GM12874 (cell line): ENCODE measurements at regions not wholly inside any gene's neighbourhood (a gene's known extent, or its start where the extent isn't known, plus 50 kb on each side); places are given as distances from the start of the nearest gene placed in this dataset.

Experiments
- CTCF ChIP-seq: IDR thresholded peaks from 2 replicates; pipeline ENCODE4 v1.5.1; 2011; ENCODE audit warnings: low read depth, mild to moderate bottlenecking, control low read depth, low read length, moderate library complexity; ENCODE audit not compliant: insufficient read depth

- no peak for TF ChIP-seq CTCF
These were observed 99.8 kb upstream of the PTPN1 start for GRCh38 chr20:50410343-50410742.

GRCh38 chr20:50412069-50412468, 98.1 kb upstream of the PTPN1 start:
- TF ChIP-seq CTCF, result no peak

DNA sequence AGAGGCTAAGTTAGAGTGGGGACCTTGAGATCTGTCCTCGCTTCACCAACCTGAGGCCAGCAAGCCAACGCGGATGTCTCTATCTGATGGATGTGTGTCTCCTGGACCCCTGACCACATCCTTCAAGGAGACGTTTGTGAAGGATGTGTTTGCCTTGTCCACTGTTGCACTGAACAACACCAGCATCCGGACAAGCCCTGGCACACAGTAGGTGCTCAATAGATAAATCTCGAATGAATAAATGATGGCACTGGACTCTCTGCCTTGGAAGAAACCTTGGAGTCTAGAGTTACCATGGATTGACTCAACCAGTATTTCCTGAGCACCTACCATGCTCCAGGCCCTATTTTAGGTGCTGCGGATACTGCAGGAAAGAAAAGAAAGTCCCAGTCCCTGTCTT, 97.7 kb upstream of the PTPN1 start:
- no peak for TF ChIP-seq CTCF

GRCh38 chr20:50413088-50413500, 97.1 kb upstream of the PTPN1 start:
- TF ChIP-seq CTCF, result no peak

GRCh38 chr20:50415021-50415515, 95.1 kb upstream of the PTPN1 start:
- TF ChIP-seq CTCF, result no peak

DNA sequence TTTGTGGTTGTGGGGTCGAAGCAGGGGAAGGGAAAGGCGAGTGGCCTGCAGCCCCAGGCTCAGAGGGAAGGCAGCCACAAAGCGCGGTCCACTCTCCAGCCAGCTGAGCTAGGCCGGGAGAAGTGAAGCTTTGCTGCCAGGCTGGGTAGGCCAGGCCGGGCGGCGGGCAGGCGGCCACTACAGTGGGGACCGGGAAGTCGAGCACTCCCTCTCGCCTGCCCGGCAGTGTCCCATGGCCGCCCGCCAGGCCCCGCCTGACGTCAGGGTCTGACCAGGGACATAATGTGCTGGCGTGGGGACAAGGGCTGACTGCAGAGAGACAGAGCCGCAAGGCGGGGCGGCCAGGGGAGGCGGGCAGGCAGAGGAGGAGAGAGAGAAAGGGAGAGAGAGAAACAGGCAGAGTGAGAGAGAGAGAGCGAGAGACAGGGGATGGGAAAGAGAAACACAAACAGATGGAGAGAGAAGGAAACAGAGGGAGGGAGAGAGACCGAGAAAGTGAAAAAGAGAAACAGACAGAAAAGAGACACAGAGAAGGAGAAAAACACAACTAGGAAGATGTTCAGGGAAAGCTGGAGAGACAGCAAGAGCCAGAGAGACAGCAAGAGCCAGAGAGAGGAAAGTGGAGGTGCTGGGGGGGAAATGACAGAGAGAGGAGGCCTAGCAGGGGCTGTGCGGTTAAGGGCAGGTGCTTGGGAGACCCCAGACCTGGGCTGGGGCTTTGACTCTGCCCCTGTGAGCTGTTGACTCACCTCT, 94.5 kb upstream of the PTPN1 start:
- no peak for TF ChIP-seq CTCF

DNA sequence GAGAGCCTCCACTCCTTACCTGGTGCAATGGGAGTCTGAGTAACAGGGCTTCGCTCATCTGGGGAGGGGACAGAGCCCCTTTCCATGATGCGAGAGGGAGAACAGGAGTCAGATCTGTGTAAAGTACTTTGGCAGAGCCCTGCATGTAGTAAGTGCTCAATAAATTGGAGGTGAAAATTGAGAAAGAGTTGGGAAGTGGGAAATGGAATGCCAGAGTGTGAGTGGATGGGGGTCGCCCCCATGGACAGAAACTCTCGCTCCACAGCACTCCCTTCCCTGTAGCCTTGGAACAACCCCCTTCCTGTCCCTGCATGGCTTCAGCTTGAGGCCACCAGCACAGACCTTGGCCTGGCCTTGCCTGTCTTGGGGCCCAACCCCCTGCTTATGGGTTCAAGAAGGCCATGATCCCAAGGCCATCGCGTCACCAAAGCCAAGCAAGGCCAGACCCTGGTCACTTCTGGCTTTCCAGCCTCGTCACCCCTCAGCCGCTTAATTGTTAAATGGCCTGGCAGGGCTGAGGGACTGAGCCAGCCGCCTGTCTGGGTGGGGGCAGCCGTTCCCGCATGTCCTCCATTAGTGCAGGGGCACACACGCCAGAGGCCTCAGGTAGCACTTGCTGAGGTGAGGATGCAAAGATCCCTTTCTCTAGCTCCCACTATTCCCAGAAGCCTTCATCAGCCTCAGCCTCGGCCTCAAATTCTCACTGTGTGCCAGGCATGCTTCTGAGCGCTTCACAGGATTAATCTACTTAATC, 93.7 kb upstream of the PTPN1 start:
- TF ChIP-seq CTCF, result no peak
